ENCODE measurements at regions not wholly inside any gene's neighbourhood (a gene's known extent, or its start where the extent isn't known, plus 50 kb on each side); places are given as distances from the start of the nearest gene placed in this dataset.
"Not testable (repeated sequence)": the region's sequence is repeated elsewhere in the genome, so short reads cannot be mapped to it uniquely, and the experiment has no call there.

DNA sequence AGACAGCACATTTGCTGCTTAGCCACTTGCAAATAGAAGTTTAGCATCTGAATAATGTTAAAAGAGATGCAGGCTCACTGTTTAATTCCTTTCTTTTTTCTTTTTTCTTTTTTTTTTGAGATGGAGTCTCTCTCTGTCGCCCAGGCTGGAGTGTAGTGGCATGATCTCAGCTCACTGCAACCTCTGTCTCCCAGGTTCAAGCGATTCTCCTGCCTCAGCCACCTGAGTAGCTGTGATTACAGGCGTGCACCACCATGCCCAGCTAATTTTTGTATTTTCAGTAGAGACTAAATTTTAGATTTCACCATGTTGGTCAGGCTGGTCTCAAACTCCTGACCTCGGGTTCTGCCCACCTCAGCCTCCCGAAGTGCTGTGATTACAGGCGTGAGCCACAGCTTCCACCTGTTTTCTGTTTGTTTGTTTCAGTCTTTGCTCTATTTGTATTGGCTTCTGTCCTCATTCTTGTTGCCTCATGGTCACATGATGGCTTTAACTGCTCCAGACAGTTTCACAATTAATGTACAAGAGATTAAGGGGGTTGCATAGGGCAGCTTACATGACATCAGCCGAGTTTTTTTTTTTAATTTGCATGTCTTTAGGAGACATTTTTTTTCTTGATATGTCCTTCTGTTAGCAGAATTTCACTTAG, 153.1 kb upstream of the PCDH9 start:
- DNase-seq, result not testable (repeated sequence)

GRCh38 chr13:67377919-67378318, 147.8 kb upstream of the PCDH9 start:
- DNase-seq, result no peak

GRCh38 chr13:67374391-67374790, 144.3 kb upstream of the PCDH9 start:
- DNase-seq, result no peak

GRCh38 chr13:67372868-67373464, 142.8 kb upstream of the PCDH9 start:
- no peak for DNase-seq

GRCh38 chr13:67369895-67370660, 139.9 kb upstream of the PCDH9 start:
- no peak for DNase-seq

GRCh38 chr13:67367399-67367798, 137.3 kb upstream of the PCDH9 start:
- no peak for DNase-seq

- DNase-seq, result no peak
Observed at GRCh38 chr13:67366533-67366932, 136.4 kb upstream of the PCDH9 start.

GRCh38 chr13:67355812-67356476, 125.8 kb upstream of the PCDH9 start:
- DNase-seq, result no peak

DNA sequence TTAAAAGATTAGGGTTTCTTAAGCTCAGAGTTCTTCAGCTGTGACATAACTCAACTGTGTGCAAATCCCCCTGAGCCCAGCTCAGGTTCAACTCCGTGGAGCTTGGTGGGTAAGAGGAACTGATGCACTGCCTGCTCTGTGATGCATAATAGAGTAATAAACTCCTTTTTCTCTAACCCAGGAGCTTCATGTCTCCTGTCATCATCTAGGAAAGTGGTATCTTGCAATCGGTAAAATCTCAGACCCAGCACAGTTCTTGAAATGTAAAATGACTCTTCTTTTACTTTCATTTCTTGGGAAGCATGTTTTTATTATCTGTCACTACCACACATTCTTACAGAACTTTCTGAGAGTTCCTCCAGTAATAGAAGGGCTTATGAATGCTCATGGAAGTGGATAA, 123.8 kb upstream of the PCDH9 start:
- DNase-seq, result no peak

DNA sequence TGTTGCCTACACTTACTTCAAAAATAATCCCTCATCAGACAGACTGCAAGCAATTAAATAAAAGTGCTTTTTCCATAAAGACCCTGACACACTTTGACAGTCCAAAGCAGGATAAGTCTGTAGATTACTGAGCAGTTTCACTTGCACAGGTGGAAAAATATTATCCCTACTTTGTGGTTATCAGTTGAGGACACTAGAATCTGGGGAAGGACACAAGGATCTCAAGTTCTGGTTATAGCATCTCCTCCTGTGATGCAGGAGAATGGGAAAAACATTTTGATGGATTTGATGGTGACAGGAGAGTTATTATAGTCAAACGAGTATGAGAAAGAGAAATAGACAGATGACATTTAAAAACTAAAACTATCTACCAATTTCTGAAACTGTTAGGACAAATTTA, 122.9 kb upstream of the PCDH9 start:
- no peak for DNase-seq

DNA sequence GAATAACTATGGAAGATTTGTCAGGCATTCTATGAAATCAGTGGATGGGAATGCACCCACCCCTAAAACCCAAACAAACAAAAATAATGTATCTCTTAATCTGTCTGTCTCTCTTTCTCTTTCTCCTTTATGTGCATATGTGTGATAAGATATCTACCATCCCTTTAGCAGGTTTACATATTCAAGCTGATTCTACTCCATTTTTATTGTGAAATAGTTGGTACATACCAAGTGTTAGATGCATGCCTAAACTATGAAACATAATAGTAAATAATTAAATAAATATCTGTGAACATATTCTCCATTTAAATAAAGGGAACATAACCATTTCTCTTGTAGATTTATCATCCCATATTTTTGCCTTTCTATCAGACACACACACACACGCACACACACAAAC, 121.8 kb upstream of the PCDH9 start:
- DNase-seq, result no peak

- DNase-seq, result no peak
Observed at GRCh38 chr13:67351114-67351513, 121.0 kb upstream of the PCDH9 start.

DNA sequence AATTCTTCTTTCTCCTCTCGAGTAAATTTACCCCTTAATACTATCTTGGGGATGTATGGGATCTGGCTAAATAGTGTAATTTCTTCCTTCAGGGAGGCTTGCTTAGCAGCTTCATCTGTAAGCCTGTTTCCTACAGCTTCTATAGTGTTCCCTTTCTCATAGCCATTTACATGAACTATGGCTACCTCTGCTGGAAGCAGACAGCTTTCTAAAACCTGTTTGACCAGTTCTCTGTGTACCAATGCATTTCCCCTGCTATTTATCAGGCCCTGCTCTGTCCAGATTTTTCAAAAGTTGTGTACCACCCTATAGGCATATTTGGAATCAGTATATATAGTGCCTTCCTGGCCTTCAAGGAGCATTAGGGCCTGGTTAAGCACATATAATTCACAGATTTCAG, 113.6 kb upstream of the PCDH9 start:
- DNase-seq, result no peak

GRCh38 chr13:67341406-67341805, 111.3 kb upstream of the PCDH9 start:
- no peak for DNase-seq

GRCh38 chr13:67330149-67330548, 100.0 kb upstream of the PCDH9 start:
- DNase-seq, result no peak

DNA sequence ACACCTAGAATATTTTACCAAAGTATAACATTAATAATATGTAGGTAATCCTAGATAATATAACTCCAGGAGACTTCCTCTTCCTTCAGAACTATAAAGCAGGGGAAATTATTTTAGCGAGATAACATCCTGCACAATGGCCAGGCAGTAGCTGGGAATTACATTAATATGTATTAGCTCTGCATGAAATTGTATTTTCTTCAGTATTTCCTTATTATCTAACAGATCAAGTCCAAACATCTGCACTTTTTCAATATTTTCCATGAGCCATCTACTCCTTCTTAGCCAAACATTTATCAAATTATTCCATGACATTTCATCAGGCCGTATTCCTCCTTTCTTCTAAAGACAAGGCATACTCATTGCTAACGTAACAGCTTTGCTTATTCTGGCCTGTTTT, 98.8 kb upstream of the PCDH9 start:
- DNase-seq, result no peak

DNA sequence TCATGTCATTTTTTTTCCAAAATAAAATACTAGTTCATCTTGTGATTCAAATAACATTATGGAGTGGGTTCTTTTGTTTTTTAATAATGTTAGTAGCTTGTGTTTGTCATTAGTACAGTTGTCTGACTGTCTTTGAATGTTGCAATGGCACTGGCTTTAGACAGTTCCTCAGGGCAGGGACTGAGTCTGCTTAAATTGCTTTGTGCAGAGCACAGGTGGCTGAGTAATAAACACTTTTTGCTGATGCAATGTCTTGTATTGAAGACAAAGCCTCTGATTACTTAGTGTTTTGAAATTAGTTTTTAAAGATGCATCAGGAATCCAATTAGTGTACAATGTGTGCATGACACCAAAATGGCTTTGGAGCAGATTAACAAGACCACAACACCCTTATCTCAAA, 88.7 kb upstream of the PCDH9 start:
- no peak for DNase-seq

DNA sequence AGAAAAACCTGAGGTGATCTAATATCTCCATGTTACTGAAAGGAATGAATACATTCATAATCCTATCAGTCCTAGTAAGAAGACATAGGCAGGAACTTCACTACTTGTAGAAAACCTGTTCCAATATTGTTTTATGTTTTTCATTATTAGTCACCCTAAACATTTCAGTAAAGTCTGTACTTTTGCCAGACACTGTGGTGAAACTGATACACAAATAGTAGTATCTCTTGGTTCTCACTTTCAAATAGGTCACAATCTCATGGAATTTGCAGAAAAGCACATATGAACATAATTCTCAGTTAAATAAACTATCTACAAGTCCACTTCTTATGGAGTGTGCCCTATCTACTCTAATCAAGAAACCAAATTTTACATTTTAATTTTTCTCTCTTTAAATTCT, 88.3 kb upstream of the PCDH9 start:
- DNase-seq, result no peak

DNA sequence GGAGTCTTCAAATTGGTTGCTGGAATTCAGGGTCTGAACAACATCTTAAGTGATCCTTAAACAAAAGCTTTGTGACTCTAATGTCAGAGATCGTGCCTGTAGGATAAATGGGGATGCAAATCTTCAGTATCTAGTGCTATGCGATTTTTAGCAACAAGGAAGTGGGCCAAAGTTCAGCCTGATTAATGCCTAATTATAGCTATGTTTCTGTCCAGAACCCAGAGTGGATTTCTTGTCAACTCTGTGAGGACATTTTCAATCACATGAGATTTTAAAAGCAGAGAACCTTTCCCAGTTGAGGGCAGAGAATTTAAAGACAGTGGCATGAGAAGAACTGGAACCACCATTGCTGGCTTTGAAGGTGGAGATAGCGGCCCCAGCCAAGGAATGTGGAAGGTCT, 84.3 kb upstream of the PCDH9 start:
- DNase-seq, result no peak

DNA sequence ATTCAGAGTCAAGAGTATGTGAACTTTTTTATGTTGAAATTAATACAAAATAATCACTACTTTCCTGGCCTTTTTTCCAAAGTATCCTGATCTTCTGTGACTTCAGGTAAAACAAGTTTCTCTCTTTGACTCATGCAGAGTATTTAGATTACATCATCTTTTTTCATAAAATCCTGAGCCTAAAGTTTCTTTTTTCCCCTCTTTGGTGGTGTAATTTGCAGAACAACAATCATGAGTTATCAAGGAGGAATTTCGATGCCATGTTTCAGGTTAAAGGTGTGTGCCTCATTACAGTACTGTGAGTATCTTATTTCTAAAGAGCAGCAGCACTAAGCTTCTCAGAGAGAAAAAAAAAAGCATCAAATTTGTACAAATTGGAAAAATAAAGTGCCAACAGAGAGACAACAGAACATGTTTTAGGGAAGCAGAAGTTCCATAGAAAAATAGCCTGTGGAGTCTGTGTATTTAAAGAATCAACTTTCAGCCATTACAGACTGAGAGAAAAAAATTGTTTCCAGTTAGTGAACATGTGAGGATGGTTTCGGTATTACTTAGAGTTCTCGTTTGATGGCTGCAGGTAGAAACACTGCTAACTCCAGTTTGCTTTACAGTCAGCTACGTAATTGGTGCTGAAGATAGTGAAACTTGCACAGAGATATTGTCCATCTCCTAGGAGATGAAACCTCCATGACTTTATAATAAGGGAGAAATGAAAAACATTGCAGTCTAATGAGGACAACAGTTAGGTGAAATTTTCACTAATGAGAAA, 78.1 kb upstream of the PCDH9 start:
- no peak for DNase-seq

GRCh38 chr13:67306742-67307141, 76.6 kb upstream of the PCDH9 start:
- DNase-seq, result no peak

DNA sequence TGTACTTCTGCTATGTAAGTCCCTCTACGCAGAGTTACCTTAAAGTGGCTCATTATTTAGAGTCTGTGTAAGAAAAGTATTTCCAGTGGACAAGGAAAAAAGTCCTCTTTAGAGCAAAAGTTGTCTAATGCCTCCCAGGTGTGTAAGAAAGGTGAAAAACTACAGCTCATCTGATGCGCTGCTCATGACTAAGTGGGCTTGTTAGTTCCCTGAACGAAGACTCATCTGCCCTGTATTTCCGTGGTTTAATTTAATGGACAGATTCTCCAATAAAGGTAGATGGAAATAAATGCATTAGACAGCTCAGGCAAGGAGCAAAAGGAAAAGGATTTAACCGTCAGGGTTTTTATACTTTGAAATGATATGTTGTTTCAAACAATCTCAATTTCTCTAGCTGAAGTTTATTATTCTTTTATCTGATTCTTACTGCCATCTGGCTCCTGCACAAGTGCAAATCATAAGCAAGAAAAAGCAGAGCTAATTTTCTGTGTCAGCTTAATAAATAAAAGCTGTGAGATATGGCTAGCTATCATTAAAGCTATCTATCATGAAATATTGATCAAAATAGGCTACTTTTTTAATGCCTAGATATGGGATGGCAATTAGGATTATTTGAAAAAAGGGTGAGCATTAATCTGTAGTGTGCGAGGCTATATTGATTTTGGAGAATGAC, 73.7 kb upstream of the PCDH9 start:
- no peak for DNase-seq

GRCh38 chr13:67299751-67300150, 69.6 kb upstream of the PCDH9 start:
- DNase-seq, result no peak
